ENCODE measurements at regions not wholly inside any gene's neighbourhood (a gene's known extent, or its start where the extent isn't known, plus 50 kb on each side); places are given as distances from the start of the nearest gene placed in this dataset.

DNA sequence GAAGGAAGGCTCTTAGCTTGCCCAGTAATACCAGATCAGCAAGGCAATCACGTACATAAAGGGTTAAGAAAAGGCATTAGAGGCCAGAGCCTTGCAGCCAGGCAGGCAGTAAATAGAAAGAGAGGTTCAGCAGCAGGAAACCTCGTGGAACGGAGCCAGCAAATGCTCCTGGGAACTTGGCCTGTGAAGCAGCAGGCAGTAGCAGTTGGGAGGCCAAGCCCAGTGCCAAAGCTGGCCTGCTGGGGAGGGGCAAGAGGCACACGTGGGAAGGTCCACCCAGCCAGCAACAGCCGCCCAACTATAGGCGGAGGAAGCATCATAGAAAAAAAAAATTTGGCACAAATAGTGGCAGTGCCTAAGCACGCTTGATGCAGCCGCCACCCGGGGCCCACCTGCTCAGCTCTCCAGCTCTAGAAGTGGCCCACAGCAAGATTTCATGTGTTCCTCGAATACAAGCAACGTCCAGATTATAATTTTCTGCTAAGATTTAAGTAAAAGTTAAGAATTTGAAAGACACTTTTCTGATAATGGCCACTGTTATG is 2339.5 kb downstream of the TP53TG3F start:
- TF ChIP-seq, protein P1, sequence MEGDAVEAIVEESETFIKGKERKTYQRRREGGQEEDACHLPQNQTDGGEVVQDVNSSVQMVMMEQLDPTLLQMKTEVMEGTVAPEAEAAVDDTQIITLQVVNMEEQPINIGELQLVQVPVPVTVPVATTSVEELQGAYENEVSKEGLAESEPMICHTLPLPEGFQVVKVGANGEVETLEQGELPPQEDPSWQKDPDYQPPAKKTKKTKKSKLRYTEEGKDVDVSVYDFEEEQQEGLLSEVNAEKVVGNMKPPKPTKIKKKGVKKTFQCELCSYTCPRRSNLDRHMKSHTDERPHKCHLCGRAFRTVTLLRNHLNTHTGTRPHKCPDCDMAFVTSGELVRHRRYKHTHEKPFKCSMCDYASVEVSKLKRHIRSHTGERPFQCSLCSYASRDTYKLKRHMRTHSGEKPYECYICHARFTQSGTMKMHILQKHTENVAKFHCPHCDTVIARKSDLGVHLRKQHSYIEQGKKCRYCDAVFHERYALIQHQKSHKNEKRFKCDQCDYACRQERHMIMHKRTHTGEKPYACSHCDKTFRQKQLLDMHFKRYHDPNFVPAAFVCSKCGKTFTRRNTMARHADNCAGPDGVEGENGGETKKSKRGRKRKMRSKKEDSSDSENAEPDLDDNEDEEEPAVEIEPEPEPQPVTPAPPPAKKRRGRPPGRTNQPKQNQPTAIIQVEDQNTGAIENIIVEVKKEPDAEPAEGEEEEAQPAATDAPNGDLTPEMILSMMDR (IDR thresholded peaks at IDR 0.05) = no peak
- no peak for TF ChIP-seq EZH2 (IDR thresholded peaks at IDR 0.05; ENCODE audit: borderline replicate concordance, insufficient read depth, low read depth, low read length, poor library complexity, severe bottlenecking)

All from B cell (primary cell).